ENCODE measurements at regions not wholly inside any gene's neighbourhood (a gene's known extent, or its start where the extent isn't known, plus 50 kb on each side); places are given as distances from the start of the nearest gene placed in this dataset.

DNA sequence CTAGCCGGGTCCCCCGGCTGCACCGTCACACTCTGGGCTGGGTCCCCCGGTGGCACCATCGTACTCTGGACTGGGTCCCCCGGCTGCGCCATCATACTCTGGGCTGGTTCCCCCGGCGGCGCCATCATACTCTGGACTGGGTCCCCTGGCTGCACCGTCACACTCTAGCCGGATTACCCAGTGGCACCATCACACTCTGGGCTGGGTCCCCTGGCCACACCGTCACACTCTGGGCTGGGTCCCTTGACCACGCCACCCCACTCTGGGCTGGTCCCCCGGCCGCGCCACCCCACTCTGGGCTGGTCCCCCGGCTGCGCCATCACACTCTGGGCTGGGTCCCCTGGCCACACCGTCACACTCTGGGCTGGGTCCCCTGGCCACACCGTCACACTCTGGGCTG, 653.8 kb upstream of the ID2 start:
- no peak for DNase-seq (ENCODE audit: extremely low read depth in 1 of 11, low read depth in 9 of 11, low spot score in 4 of 11)

GRCh38 chr2:8028436-8028835, 653.4 kb upstream of the ID2 start:
- no peak for DNase-seq (ENCODE audit: extremely low read depth in 1 of 11, low read depth in 9 of 11, low spot score in 4 of 11)

DNA sequence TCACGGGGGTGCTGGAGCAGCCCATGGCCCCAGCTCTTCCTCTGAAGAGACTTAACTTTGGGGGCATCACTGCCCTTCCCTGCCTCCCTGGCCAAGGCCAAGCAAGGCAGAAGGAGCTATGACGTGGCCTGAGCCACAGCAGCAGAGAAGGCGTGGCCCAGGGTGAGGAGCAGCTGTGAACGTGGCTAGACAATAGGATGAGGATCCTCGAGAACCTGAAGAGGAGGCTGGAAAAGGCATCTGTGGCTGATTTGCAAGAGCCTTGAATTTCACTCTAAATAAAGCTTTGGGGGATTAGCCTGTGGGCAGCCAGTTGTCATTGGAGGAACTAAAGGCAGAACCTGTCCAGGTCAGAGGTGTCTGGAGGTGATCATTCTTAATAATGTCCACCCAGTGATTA, 652.9 kb upstream of the ID2 start:
- no peak for DNase-seq (ENCODE audit: extremely low read depth in 1 of 11, low read depth in 9 of 11, low spot score in 4 of 11)

DNA sequence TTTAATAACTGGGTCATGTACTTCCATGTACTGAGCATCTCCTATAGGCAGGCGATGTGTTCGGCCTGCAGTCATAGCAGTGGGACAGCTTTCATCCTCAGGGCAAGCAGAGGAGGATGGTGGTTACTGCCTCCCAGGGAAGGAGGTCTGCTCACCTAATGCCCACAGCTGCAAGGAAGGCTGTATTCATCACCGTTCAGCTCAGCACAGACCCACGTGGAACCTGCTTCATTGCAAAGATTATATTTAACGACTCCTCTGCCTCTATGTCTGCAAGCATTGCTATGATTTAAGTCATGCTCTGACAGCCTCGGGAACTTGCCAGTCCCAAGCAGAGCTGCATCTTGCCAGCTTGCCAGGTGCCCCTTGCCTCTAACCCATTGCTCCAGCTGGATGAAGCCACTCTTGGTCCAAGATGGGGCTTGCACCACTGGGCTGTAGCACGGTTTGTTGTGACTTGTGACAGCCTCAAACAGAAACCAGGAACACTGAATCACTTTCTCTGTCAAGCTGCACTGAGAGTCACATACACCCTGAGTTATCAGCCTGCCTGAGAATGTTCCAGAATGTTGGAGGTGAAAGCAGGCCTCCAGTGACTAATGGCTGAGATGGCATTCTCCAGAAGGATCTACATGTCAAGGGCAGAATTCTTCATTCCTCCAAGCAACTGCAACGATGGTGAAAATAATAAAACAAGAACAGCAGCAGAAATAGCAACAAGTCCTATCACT, 651.1 kb upstream of the ID2 start:
- DNase-seq (ENCODE audit: extremely low read depth in 1 of 11, low read depth in 9 of 11, low spot score in 4 of 11), result no peak

DNA sequence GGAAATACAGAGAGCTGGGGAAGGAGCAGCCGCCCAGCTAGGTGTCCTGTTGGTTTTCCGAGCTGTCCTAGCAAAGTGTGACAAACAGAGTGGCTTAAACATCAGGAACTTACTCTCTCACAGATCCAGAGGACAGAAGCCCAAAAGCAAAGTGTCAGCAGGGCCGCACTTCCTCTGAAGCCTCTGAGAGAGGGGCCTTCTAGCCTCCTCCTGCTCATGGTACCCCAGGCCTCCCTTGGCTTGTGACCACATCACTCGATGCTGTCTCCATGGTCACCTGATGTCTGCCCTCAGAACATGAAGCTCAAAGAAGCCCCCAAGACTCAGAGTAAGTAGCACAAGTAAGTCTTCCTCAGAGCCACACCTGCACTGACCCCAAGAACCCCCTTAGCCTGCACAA, 650.5 kb upstream of the ID2 start:
- DNase-seq (ENCODE audit: extremely low read depth in 1 of 11, low read depth in 9 of 11, low spot score in 4 of 11), result no peak

DNA sequence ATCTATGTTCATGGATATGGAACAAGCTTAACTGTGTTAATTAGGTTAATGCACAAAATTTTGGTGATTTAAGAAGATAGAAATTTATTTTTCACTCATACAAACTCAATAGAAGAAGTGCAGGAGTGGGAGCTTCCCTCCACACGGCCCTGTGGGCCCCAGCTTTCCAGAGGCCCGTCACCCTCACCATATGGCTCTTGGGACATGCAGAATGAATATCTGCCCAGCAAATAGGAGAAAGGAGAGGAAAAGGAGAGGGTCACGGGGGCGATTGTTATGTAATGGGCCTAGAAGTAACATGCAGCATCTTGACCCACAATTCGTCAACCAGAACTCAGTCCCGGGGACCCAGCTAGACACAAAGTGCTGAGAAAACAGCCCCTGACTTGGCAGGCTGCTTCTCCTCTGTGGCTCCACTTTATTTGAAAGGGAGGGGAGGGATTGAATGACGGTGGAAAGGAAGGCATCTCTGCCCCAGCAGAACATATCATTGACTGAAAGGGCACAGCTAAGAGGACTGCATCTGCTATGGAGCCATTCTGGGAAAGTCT, 648.2 kb upstream of the ID2 start:
- DNase-seq (ENCODE audit: extremely low read depth in 1 of 11, low read depth in 9 of 11, low spot score in 4 of 11), result no peak

DNA sequence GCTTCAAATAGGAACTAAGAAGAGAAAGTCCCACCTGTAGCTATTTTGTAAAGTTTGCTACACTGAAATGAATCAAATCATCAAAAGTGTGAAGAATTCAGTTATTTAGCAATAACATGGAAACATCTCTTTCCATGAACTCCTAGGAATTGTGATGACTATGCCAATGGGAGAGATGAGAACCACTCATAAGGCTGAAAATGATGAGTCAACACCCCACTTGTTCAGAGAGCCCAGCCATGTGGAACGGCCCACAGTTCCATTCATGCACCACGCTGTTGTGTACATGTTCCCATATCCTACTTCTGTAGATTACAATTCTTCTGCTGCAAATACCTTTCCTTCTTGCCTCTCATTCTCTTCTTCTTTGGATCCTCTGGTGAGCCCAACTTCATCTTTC, 645.5 kb upstream of the ID2 start:
- no peak for DNase-seq (ENCODE audit: extremely low read depth in 1 of 11, low read depth in 9 of 11, low spot score in 4 of 11)

GRCh38 chr2:8039732-8040131, 642.1 kb upstream of the ID2 start:
- no peak for DNase-seq (ENCODE audit: extremely low read depth in 1 of 11, low read depth in 9 of 11, low spot score in 4 of 11)

DNA sequence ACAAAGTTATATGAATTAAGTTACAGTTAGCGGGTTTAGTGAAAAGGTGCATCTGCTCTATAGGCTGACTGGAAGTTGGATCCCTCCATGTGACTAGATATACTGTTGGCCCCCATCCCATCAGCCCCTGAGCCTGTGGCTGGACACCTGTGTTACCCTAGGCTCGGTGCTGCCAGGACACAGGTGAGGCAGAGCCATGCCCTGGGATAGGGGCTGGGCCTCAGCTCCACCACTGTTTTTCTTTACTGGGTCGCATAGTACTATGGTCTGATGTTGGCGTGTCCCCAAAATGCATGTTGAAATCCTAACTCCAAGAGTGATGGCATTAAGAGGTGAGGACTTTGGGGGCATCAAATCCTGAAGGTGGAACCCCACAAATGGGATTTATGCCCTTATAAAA, 638.6 kb upstream of the ID2 start:
- no peak for DNase-seq (ENCODE audit: extremely low read depth in 1 of 11, low read depth in 9 of 11, low spot score in 4 of 11)

DNA sequence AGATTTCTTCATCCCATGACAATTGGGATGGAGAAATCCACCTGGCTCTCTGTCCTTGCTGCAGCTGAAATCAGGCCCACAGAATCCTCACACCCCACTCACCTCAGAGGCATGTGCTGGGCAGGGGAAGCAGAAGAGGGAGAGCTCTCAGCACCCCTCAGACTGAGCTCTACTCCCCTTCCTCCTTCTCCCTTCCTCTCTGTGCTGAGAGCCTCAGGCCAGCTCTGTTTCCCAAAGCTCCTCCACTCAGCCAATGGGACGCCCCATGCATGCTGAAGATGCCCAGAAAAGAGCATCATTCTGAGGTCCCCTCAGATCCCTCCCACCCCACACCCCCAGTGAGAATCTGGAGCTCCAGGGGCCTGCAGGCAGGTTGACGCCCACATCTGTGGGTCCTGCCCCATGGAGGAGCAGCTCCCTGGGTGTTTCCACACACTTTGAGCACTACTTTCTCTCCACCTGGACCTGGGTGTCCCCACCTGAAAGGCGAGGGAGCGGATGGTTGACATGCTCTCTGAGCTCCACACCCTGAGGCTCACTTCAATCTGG, 637.7 kb upstream of the ID2 start:
- DNase-seq (ENCODE audit: extremely low read depth in 1 of 11, low read depth in 9 of 11, low spot score in 4 of 11), result no peak

DNA sequence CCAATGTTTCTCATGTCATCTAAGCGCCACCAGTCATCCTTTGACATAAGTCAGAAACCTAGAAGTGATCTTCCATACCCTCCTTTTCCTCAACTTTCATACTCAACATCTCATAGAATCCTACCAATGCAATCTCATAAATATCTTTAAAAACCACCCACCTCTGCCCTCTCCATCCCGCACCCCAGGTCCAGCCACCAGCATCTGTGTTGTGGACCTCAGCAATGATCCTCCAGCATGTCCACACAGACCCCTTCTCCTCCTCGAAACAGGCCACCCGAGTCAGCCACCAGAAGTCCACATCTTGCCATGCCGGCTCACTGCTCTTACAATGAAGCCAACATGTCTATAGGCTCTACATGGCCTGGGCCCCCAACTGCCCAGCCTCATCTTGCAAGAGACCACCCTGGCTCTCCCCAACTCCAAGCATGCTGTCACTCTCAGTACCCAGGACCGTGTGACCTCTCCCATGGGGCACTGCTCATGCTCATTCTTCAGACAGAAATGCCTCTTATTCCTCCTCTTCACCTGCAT, 636.7 kb upstream of the ID2 start:
- DNase-seq (ENCODE audit: extremely low read depth in 1 of 11, low read depth in 9 of 11, low spot score in 4 of 11), result no peak

DNA sequence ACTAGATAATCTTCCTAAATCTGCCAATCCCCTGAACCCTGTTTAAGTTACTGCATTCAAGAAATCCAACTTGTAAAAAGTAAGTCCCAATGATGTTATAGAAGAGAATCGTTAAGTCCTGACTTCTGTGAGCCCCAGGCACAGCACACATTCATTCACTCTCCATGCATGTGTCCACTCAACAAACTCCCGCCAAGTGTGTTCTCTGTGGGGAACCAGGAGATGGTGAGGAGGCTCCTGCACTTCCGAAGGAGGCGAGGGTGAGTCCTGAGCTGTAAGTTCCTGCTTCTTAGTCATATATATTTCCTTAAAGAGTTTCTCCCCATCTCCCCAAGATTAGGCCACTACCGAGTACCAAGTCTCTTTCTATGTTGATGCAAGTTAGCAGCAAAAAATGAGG, 635.0 kb upstream of the ID2 start:
- DNase-seq (ENCODE audit: extremely low read depth in 1 of 11, low read depth in 9 of 11, low spot score in 4 of 11), result no peak

- DNase-seq (ENCODE audit: extremely low read depth in 1 of 11, low read depth in 9 of 11, low spot score in 4 of 11), result peak; percentile 15 to 64 (median 28)
These were observed 632.7 kb upstream of the ID2 start for GRCh38 chr2:8049176-8049575.

DNA sequence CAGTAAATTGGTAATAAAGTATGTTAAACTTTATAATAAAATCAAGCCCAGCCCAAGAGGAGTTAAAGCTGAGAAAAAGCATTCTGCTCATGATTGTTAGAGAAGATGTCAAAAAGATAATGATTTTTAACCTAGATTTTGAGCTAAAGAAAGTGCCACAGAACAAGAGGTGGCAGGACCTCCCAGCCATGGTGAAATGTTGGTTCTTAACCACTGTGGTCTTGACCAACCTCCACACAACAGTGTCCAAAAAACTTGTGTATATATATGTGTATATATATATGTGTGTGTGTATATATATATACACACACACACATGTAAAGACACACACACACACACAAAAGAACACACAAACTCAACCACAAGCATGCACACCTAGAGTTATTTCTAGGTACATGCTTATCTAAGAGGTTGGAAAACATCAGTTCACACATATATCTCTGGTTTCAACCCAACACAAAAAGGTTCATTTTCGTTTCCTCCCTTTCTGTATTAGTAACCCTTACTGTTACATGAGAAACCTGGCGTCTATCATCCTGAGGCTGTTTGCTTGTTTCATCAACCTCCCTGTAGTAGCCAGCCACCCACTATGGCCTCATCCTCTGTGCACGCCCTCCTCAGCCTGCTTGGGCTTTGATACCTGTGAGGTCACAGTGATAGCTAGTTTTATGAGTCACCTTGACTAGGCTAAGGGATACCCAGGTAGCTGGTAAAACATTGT, 631.8 kb upstream of the ID2 start:
- no peak for DNase-seq (ENCODE audit: extremely low read depth in 1 of 11, low read depth in 9 of 11, low spot score in 4 of 11)

DNA sequence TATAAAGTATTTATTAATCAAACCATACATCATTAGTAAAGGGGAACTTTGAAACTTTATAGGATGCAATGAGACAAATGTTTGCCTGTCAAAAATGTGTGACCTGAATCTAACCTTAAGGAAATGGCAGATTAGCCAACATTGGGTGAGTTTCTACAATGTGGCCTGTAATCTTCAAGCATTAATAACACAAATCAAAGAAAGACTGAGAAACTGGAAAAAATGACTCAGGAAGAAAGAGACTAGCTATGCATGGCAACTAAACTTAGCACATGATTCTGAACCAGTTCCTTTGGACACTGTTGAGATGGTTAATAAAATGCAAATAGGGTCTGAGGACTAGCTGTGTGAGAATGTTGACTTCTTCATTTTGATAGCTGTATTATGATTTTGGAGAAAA, 628.6 kb upstream of the ID2 start:
- DNase-seq (ENCODE audit: extremely low read depth in 1 of 11, low read depth in 9 of 11, low spot score in 4 of 11), result no peak

DNA sequence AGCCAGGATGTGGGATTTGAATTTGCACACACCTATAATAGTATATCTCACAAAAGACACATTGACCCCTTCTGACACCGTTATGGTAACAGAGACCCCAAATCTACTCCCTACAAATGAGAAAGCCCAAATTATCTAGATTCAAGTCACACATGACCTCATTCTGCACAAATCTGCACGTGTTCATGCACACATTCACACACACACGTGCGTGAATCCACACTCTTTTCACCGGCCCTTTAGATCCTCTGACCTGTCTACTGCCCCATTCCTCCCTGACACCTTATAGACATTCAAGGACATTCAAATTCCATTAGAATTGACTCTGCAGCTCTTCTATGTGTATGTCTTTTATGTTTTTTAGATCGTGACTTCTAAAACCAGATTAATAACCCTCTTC, 627.8 kb upstream of the ID2 start:
- no peak for DNase-seq (ENCODE audit: extremely low read depth in 1 of 11, low read depth in 9 of 11, low spot score in 4 of 11)

- peak in 2 of 11 donors; percentile 3 to 9 for DNase-seq (ENCODE audit: extremely low read depth in 1 of 11, low read depth in 9 of 11, low spot score in 4 of 11)
These were observed 623.2 kb upstream of the ID2 start for GRCh38 chr2:8058652-8059051.

GRCh38 chr2:8059255-8059654, 622.6 kb upstream of the ID2 start:
- DNase-seq (ENCODE audit: extremely low read depth in 1 of 11, low read depth in 9 of 11, low spot score in 4 of 11), result no peak

DNA sequence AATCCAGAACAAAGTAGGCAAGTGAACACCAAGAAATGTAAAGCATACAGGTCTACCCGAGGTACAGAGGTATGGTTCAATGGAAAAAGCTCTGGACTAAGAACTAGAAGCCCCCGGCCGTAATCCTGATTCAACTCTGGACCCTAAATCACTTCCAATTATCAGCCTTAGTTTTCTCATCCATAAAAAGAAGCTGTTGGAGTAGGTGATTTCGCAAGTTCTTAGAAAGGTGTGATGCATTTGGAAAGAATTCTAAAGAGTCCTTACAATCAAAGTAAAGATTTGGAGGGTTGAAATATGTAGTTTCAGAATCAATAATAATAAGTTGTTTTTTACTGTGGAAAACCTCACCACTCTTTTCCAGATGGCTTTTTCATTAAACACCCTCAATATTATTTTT, 622.1 kb upstream of the ID2 start:
- DNase-seq (ENCODE audit: extremely low read depth in 1 of 11, low read depth in 9 of 11, low spot score in 4 of 11), result no peak

DNA sequence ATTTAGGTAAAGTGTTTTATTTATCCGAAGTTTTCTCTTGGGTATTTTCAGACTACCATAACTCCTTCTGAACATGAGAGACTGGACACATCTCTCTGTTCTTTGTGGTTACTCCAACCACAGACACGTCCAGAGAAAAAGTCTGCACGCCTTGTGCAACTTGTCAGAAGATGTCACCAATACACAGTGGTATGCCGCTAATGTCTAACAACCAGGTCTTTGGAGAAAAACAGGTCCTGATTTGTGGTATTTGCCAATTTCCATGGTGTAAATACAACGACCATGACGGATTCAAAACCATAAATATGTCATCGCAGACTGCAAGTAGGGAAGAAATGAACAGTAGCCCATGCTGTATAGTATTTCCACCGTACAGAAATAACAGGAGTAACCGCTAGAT, 620.6 kb upstream of the ID2 start:
- DNase-seq (ENCODE audit: extremely low read depth in 1 of 11, low read depth in 9 of 11, low spot score in 4 of 11), result no peak

Measured in renal cortex interstitium (tissue), 11 donors.